Aorta (tissue), 5 donors: ENCODE measurements at regions not wholly inside any gene's neighbourhood (a gene's known extent, or its start where the extent isn't known, plus 50 kb on each side); places are given as distances from the start of the nearest gene placed in this dataset.

Experiments
- ATAC-seq: fragments of 200-7000 bp; cut with Tn5 transposase; one replicate; pipeline ENCODE4 v1.9.1; 2022; ENCODE audit warnings: moderate library complexity; ENCODE audit not compliant: low FRiP score
- DNase-seq, 2 donors: peaks; one replicate each; pipeline ENCODE4 v3.0.0-alpha.2; 2020
- H3K27ac ChIP-seq, 2 donors: one replicate each; pipeline ENCODE4 v1.5.1; 2013; ENCODE audit warnings: low read length in 2 of 2, mild to moderate bottlenecking in 2 of 2, moderate library complexity in 2 of 2, control low read depth in 1 of 2, inconsistent platforms in 1 of 2, low read depth in 1 of 2
- H3K27me3 ChIP-seq, 2 donors: one replicate each; pipeline ENCODE4 v1.6.1; 2013; ENCODE audit warnings: control low read depth in 1 of 2, low read length in 1 of 2, mild to moderate bottlenecking in 1 of 2, moderate library complexity in 1 of 2; ENCODE audit not compliant: insufficient read depth in 2 of 2, control insufficient read depth in 1 of 2
- H3K36me3 ChIP-seq, 2 donors: one replicate each; pipeline ENCODE4 v1.6.1; 2013; ENCODE audit warnings: control low read depth in 1 of 2, low read length in 1 of 2, mild to moderate bottlenecking in 1 of 2; ENCODE audit not compliant: insufficient read depth in 2 of 2, control insufficient read depth in 1 of 2
- H3K4me1 ChIP-seq, 2 donors: one replicate each; pipeline ENCODE4 v1.6.1; 2013; ENCODE audit warnings: low read length in 2 of 2, control low read depth in 1 of 2, mild to moderate bottlenecking in 1 of 2, moderate library complexity in 1 of 2; ENCODE audit not compliant: insufficient read depth in 2 of 2, control insufficient read depth in 1 of 2
- H3K4me3 ChIP-seq, 2 donors: one replicate each; pipeline ENCODE4 v1.5.1; 2013; ENCODE audit warnings: low read length in 2 of 2, control low read depth in 1 of 2, mild to moderate bottlenecking in 1 of 2
- H3K9me3 ChIP-seq: one replicate; pipeline ENCODE4 v1.6.1; 2013; ENCODE audit warnings: mild to moderate bottlenecking, low read length; ENCODE audit not compliant: control insufficient read depth
- WGBS, 2 donors: extraction: QIAGEN DNeasy Blood & Tissue Kit; methylation state at CpG; one replicate each; pipeline ENCODE4 v1.1.7; 2013; 5-methylcytosine and 5-hydroxymethylcytosine counted together
- intact Hi-C, 2 donors: fragments of 100-400 bp; cut with DNase I; formaldehyde crosslinking; loops; one replicate each; pipeline versions ENCODE4 v1.14.2 to v1.15.0; 2022
- donor health status: healthy with polysubstance abuse.
- donor health status: Bipolar disorder and iron deficiency.
- donor health status: DM: no; HTN: no; CAD: no.
- donor health status: DM: no; HTN: no; CAD: no.
- donor health status: DM: yes; HTN: yes; CAD: no.

DNA sequence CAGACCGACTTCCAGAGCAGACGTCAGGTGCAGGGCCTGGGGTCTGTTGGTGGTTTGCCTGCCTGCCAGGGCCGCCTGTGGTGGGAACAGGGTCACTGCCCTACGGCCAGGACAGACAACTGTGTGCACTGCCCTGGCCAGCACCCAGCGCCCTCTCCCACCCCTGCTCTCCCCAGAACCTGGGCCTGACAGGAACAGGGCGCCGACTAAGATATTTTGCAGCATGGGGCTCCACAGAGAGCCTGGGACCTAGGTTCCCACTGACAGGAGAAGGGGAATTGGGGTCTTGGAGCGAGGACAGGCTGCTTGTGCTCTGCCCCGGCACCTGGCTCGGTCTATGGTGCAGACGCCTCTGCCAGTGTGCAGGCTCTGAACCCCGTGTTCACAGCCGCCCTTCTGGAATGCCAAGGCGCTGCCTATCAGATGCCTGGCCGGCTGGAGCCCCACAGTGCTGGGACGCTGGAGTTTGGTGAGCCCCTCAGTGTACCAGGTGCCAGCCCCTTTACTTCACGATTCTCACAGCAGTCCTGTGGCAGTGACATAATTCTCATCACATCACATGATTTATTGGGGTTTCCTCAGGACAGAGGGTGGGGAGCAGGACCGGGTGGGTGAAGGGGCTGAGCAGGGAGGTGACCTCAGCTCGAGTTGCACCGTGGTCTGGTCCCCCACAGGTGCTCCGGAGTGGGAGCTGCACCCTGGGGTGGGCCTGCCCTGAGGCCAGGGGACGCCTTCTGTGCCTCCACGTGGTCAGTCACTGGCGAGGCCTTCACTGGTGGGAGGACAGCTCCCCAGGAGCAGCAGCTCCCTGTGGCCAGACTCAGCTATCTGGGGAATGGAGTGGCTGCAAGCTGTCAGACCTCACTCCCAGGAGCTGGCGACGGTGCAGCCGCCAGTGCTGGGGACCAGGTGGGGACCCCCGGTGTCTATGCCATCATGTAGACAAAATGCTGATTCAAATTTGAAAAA is 113.8 kb upstream of the LRPAP1 start:
- DNase-seq, result no peak
- WGBS, 2 donors, result 73 to 75% methylated on average over 28 of the region's 28 CpGs
- intact Hi-C loops, result no loop called here
- Histone ChIP-seq H3K4me1 (no peaks in the 10 kb centered on the region), H3K27me3 (no peaks in the 10 kb centered on the region), H3K27ac (no peak overlapping the region), H3K36me3 (no peaks in the 10 kb centered on the region), H3K4me3 (no peak overlapping the region), H3K9me3 (no peaks in the 10 kb centered on the region)
- no peak for ATAC-seq

DNA sequence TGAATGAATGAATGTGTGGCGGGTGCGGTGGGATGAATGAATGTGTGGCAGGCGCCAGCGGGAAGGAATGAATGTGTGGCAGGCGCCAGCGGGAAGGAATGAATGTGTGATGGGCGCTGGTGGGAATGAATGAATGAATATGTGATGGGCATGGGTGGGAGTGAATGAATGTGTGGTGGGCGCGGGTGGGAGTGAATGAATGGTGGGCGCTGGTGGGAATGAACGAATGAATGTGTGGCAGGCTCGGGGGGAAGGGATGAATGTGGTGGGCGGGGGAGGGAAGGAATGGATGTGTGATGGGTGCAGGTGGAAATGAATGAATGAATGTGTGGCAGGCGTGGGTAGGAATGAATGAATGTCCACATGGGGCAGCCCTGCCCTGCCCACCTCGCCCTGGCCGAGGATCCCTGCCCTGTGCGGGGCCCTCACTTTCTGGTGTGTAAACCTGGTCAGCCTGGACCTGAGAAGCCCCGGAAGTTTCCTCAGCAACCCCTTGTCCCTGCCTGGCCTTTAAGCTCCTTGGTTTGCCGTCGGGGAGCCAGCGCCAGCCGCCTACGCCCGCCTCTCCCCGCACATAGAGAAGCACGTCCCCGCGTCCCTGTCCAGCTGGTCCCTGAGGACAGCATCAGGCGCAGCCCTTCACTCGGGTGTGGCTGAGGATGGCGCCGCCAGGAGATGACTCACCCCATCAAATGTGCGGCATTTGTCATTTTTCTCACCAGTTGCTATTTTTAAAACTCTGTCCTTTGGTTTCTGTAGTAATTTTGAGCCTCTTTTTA is 112.8 kb upstream of the LRPAP1 start:
- H3K9me3 ChIP-seq, result no peaks in the 10 kb centered on the region
- no peak for ATAC-seq
- H3K27me3 ChIP-seq, result no peaks in the 10 kb centered on the region
- H3K27ac ChIP-seq, result no peak overlapping the region
- intact Hi-C loops, result no loop called here
- peak; percentile 60 to 85 for DNase-seq
- no peaks in the 10 kb centered on the region for H3K36me3 ChIP-seq
- 54 to 55% methylated on average over 33 of the region's 33 CpGs for WGBS, 2 donors
- no peaks in the 10 kb centered on the region for H3K4me1 ChIP-seq
- no peak overlapping the region for H3K4me3 ChIP-seq

DNA sequence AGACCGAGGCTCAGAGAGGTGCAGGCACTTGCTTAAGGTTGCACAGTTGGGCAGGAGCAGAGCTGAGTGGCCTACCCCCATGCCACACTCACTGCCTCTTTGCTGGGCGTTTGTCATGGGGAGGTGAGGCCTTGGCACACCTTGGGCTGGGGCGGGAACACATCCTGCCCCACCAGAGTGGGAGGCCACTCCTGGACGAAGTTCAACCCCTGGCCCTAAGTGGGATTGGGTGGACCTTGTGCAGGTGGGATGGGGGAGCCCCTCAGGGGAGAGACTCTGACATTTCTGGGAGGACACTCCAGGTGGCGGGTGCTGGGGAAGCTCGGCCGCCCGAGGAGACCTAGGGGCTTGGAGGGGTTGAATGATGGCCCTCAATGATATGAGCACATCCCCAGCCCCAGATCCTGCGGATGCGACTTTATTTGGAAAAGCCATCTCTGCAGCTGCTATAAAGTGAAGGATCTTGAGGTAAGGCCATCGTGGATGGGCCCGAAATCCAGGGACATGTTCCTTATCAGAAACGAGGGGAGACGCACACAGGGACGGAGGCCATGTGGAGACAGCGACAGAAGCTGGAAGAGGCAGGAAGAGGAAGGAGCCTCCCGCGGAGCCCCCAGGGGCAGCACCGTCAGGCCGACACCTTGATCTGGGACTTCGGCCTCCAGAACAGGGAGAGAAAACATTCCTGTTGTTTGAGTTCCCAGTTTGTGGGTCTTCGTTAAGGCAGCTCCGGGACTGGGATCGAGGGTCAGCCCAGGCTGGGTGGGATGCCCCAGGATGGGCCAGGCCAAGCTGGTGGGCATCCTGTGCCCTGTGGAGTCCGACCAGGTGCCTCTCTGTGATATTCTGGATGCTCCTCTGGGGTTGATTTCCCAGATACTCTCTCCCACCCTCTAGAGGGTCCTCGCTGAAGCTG is 111.6 kb upstream of the LRPAP1 start:
- H3K27me3 ChIP-seq, result no peaks in the 10 kb centered on the region
- H3K36me3 ChIP-seq, result no peaks in the 10 kb centered on the region
- intact Hi-C loops, result no loop called here
- H3K27ac ChIP-seq, result no peak overlapping the region
- DNase-seq (no peak), ATAC-seq (no peak)
- WGBS, 2 donors, result 93 to 95% methylated on average over 26 of the region's 26 CpGs
- H3K4me3 ChIP-seq, result no peak overlapping the region
- H3K4me1 ChIP-seq, result no peaks in the 10 kb centered on the region
- H3K9me3 ChIP-seq, result no peaks in the 10 kb centered on the region

DNA sequence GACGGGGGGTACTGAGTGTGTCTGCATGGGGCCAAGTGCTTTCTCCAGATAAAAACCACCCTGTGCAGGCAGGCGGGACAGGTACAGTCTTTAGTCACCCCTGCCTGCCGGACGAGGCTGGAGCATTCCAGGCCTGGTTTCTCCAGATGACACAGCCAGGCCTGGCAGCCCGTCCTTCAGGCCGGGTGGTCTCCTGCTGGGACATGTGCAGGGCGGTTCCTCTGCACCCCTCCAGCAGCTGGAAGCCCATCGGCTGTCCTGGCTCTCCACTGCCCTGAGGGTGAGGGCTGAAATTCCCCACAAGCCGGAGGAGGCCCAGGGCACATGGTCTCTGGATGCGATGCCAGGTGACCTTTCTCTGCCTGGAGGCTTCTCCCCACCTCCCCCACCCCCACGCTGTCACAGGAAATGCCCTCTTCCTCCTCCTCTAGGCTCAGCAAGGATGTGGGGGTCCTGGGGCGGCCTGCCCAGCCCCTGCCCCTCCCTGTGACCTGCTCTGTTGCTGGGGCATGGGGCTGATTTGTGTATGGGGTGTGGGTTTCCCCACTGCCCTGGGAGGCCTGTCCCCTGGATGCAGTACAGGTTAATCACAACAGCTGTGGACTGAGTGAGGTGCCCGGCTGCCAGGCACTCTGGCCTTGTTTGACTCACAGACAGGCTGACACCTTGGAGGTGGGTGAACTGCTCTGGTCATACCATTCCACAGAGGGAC is 110.7 kb upstream of the LRPAP1 start:
- intact Hi-C loops, result no loop called here

DNA sequence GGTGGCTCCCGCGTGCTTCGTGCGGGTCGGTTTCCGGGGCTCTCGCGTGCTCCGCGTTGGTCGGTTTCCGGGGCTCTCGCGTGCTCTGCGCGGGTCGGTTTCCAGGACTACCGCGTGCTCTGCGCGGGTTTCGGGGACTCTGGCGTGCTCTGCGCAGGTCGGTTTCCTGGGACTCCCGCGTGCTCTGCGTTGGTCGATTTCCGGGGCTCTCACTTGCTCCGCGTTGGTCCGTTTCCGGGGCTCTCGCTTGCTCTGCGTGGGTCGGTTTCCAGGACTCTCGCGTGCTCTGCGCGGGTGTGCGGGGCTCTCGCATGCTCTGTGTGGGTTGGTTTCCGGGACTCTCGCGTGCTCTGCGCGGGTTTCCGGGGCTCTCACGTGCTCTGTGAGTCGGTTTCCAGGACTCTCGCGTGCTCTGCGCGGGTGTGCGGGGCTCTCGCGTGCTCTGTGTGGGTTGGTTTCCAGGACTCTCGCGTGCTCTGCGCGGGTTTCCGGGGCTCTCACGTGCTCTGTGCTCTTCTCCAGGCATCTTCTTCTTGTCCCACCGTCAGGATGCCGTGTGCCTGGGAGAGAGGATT is 109.9 kb upstream of the LRPAP1 start:
- Histone ChIP-seq H3K4me3 (no peak overlapping the region), H3K27ac (no peak overlapping the region), H3K36me3 (no peaks in the 10 kb centered on the region), H3K9me3 (no peaks in the 10 kb centered on the region), H3K27me3 (no peaks in the 10 kb centered on the region), H3K4me1 (no peaks in the 10 kb centered on the region)
- intact Hi-C loops, result no loop called here
- no peak for DNase-seq
- ATAC-seq, result no peak
- 95 to 96% methylated on average over 66 of the region's 66 CpGs for WGBS, 2 donors

More for the DNA sequence above, 110.7 kb upstream of the LRPAP1 start:
- ATAC-seq, result no peak
- no peak overlapping the region for H3K4me3 ChIP-seq
- no peak overlapping the region for H3K27ac ChIP-seq
- WGBS, 2 donors, result 91 to 94% methylated on average over 13 of the region's 13 CpGs
- no peak for DNase-seq
- no peaks in the 10 kb centered on the region for H3K9me3 ChIP-seq
- H3K4me1 ChIP-seq, result no peaks in the 10 kb centered on the region
- no peaks in the 10 kb centered on the region for H3K27me3 ChIP-seq
- no peaks in the 10 kb centered on the region for H3K36me3 ChIP-seq

DNA sequence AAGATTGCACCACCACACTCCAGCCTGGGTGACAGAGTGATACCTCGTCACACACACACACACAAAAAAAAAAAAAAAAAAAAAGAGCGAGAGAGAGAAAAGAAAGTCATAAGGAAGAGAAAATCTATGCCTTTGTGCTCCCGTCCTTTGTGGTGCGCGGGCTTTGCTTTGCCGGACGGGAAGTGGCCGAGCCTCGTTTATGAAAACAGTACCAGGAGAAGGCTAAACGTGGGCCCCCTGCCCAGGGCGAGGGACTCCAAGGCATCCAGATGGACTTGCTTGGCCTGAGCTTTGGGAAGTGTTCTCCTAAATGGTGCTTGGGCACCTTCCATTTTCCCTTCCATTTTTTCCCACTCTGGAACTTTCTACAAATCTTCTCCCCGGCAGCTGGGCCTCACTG is 109.3 kb upstream of the LRPAP1 start:
- ATAC-seq (no peak), DNase-seq (no peak)
- Histone ChIP-seq H3K4me1 (no peaks in the 10 kb centered on the region), H3K27ac (no peak overlapping the region), H3K9me3 (no peaks in the 10 kb centered on the region), H3K4me3 (no peak overlapping the region), H3K27me3 (no peaks in the 10 kb centered on the region), H3K36me3 (no peaks in the 10 kb centered on the region)
- 85 to 87% methylated on average over 11 to 12 of the region's 12 CpGs for WGBS, 2 donors
- intact Hi-C loops, result no loop called here

DNA sequence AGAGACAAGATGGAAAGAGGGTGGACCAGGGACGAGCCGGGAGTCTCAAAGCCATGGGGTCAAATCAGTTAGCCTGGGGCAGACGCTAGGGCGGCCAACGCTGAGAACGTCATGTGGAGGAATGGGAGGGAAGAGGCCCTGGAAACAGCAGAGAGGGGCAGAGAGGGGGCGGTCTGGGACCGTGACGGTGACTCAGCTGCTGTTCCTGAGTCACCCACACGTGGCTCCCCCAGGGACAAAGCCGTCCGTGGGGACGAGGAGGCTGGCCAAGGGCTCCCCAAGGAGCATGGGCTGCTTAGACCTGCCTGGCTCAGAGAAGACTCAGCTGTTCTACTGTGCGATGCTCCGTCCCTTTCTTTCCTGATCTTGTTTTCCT is 108.4 kb upstream of the LRPAP1 start:
- DNase-seq (peak; percentile 50 to 85), ATAC-seq (peak; percentile 17)
- no peak overlapping the region for H3K27ac ChIP-seq
- H3K4me3 ChIP-seq, result no peak overlapping the region
- no peaks in the 10 kb centered on the region for H3K27me3 ChIP-seq
- no peaks in the 10 kb centered on the region for H3K36me3 ChIP-seq
- H3K4me1 ChIP-seq, result no peaks in the 10 kb centered on the region
- no peaks in the 10 kb centered on the region for H3K9me3 ChIP-seq
- WGBS, 2 donors, result 38 to 42% methylated on average over 8 to 15 of the region's 15 CpGs
- intact Hi-C loops, result no loop called here
